Tongue (tissue), 1 donor: ENCODE measurements at regions not wholly inside any gene's neighbourhood (a gene's known extent, or its start where the extent isn't known, plus 50 kb on each side); places are given as distances from the start of the nearest gene placed in this dataset.
A peak's percentile ranks its signal among the peaks of the same experiment; 100 is the strongest.
"Not testable (repeated sequence)": the region's sequence is repeated elsewhere in the genome, so short reads cannot be mapped to it uniquely, and the experiment has no call there.

Source experiments
- DNase-seq: peaks from one replicate; pipeline ENCODE4 v3.0.0-alpha.2; 2015

GRCh38 chr3:187852842-187853730 is 107.8 kb upstream of the BCL6 start:
- no peak for DNase-seq

- DNase-seq, result no peak
Measured at GRCh38 chr3:187855131-187855530, 109.9 kb upstream of the BCL6 start.

GRCh38 chr3:187856555-187856954 is 111.3 kb upstream of the BCL6 start:
- DNase-seq, result no peak

GRCh38 chr3:187858041-187858440 is 112.8 kb upstream of the BCL6 start:
- no peak for DNase-seq

- DNase-seq, result no peak
Measured at GRCh38 chr3:187858711-187859110, 113.4 kb upstream of the BCL6 start.

- DNase-seq, result not testable (repeated sequence)
Measured at GRCh38 chr3:187862701-187863277, 117.5 kb upstream of the BCL6 start.

GRCh38 chr3:187870360-187871203 is 125.3 kb upstream of the BCL6 start:
- DNase-seq, result no peak

- no peak for DNase-seq
Measured at GRCh38 chr3:187871204-187871591, 125.9 kb upstream of the BCL6 start.

GRCh38 chr3:187871848-187872247 is 126.6 kb upstream of the BCL6 start:
- no peak for DNase-seq

GRCh38 chr3:187873843-187874242 is 128.6 kb upstream of the BCL6 start:
- no peak for DNase-seq

GRCh38 chr3:187875863-187876262 is 130.6 kb upstream of the BCL6 start:
- no peak for DNase-seq

GRCh38 chr3:187878772-187879518 is 133.7 kb upstream of the BCL6 start:
- no peak for DNase-seq

- DNase-seq, result no peak
Measured at GRCh38 chr3:187880441-187880840, 135.2 kb upstream of the BCL6 start.

GRCh38 chr3:187880851-187881250 is 135.6 kb upstream of the BCL6 start:
- no peak for DNase-seq

- no peak for DNase-seq
Measured at GRCh38 chr3:187888701-187889100, 143.4 kb upstream of the BCL6 start.

GRCh38 chr3:187889106-187889505 is 143.8 kb upstream of the BCL6 start:
- DNase-seq, result no peak

- no peak for DNase-seq
Measured at GRCh38 chr3:187889601-187890404, 144.5 kb upstream of the BCL6 start.

GRCh38 chr3:187890405-187890752 is 145.1 kb upstream of the BCL6 start:
- DNase-seq, result not testable (repeated sequence)

- DNase-seq, result peak; percentile 61
Measured at GRCh38 chr3:187896646-187897045, 151.4 kb upstream of the BCL6 start.

- DNase-seq, result no peak
Measured at GRCh38 chr3:187899246-187899645, 154.0 kb upstream of the BCL6 start.

GRCh38 chr3:187900993-187901755 is 155.9 kb upstream of the BCL6 start:
- no peak for DNase-seq
